ENCODE measurements at regions not wholly inside any gene's neighbourhood (a gene's known extent, or its start where the extent isn't known, plus 50 kb on each side); places are given as distances from the start of the nearest gene placed in this dataset.
"Not testable (repeated sequence)": the region's sequence is repeated elsewhere in the genome, so short reads cannot be mapped to it uniquely, and the experiment has no call there.

- Histone ChIP-seq H3K79me2 (ENCODE audit: low read length) (no peaks in the 10 kb centered on the region), H3K36me3 (replicated peaks; ENCODE audit: low read depth, low read length) (no peaks in the 10 kb centered on the region), H3K27me3 (ENCODE audit: low read depth, low read length) (no peaks in the 10 kb centered on the region), H3K4me3 (ENCODE audit: low read length) (no peak overlapping the region), H3K9me3 (ENCODE audit: insufficient read depth, low read length) (peaks cover 8% of the 10 kb centered on the region; the same call in 1 of the 2 replicates), H4K20me1 (ENCODE audit: insufficient read depth, low read length) (no peaks in the 10 kb centered on the region), H2AFZ (ENCODE audit: low read depth, low read length) (no peak overlapping the region), H3K4me2 (ENCODE audit: low read length) (no peak overlapping the region), H3K27ac (ENCODE audit: low read length) (no peak overlapping the region), H3K9ac (ENCODE audit: low read length) (no peak overlapping the region), H3K4me1 (ENCODE audit: low read length) (peaks cover 26% of the 10 kb centered on the region)
- TF ChIP-seq CTCF (IDR thresholded peaks at IDR 0.05; ENCODE audit: low read depth, low read length) (no peak), EZH2phosphoT487 (IDR thresholded peaks at IDR 0.05; ENCODE audit: low read depth) (no peak)
Observed at GRCh38 chr15:24078310-24079029, 391.4 kb upstream of the NDN start.

- H3K4me3 ChIP-seq (ENCODE audit: low read length); H3K9me3 ChIP-seq (ENCODE audit: insufficient read depth, low read length); H3K9ac ChIP-seq (ENCODE audit: low read length); H3K79me2 ChIP-seq (ENCODE audit: low read length); H3K27ac ChIP-seq (ENCODE audit: low read length); H3K27me3 ChIP-seq (ENCODE audit: low read depth, low read length); H2AFZ ChIP-seq (ENCODE audit: low read depth, low read length); H3K4me2 ChIP-seq (ENCODE audit: low read length); H3K36me3 ChIP-seq (replicated peaks; ENCODE audit: low read depth, low read length); H3K4me1 ChIP-seq (ENCODE audit: low read length); H4K20me1 ChIP-seq (ENCODE audit: insufficient read depth, low read length): not testable (repeated sequence)
Observed at GRCh38 chr15:24088941-24089340, 401.8 kb upstream of the NDN start.

- not testable (repeated sequence) for H2AFZ ChIP-seq (ENCODE audit: low read depth, low read length); H3K4me3 ChIP-seq (ENCODE audit: low read length); H3K79me2 ChIP-seq (ENCODE audit: low read length)
Observed at GRCh38 chr15:24101503-24101902, 414.4 kb upstream of the NDN start.

GRCh38 chr15:24107524-24107923 is 420.4 kb upstream of the NDN start:
- H3K36me3 ChIP-seq (replicated peaks; ENCODE audit: low read depth, low read length); H3K9ac ChIP-seq (ENCODE audit: low read length); H3K4me1 ChIP-seq (ENCODE audit: low read length); H3K9me3 ChIP-seq (ENCODE audit: insufficient read depth, low read length); H3K79me2 ChIP-seq (ENCODE audit: low read length); H3K4me3 ChIP-seq (ENCODE audit: low read length); H4K20me1 ChIP-seq (ENCODE audit: insufficient read depth, low read length); H2AFZ ChIP-seq (ENCODE audit: low read depth, low read length); H3K27me3 ChIP-seq (ENCODE audit: low read depth, low read length); H3K27ac ChIP-seq (ENCODE audit: low read length): not testable (repeated sequence)
- peak overlapping the region; percentile 17; the same call in 1 of the 2 replicates for H3K4me2 ChIP-seq (ENCODE audit: low read length)

More at GRCh38 chr15:24101503-24101902, 414.4 kb upstream of the NDN start:
- not testable (repeated sequence) for H3K9me3 ChIP-seq (ENCODE audit: insufficient read depth, low read length); H3K4me2 ChIP-seq (ENCODE audit: low read length); H3K9ac ChIP-seq (ENCODE audit: low read length); H3K4me1 ChIP-seq (ENCODE audit: low read length); H4K20me1 ChIP-seq (ENCODE audit: insufficient read depth, low read length); H3K36me3 ChIP-seq (replicated peaks; ENCODE audit: low read depth, low read length); H3K27ac ChIP-seq (ENCODE audit: low read length); H3K27me3 ChIP-seq (ENCODE audit: low read depth, low read length)

GRCh38 chr15:24107948-24108347 is 420.8 kb upstream of the NDN start:
- H3K36me3 ChIP-seq (replicated peaks; ENCODE audit: low read depth, low read length); H3K4me3 ChIP-seq (ENCODE audit: low read length); H2AFZ ChIP-seq (ENCODE audit: low read depth, low read length); H3K4me1 ChIP-seq (ENCODE audit: low read length); H3K27ac ChIP-seq (ENCODE audit: low read length); H3K27me3 ChIP-seq (ENCODE audit: low read depth, low read length); H3K9me3 ChIP-seq (ENCODE audit: insufficient read depth, low read length); H4K20me1 ChIP-seq (ENCODE audit: insufficient read depth, low read length); H3K9ac ChIP-seq (ENCODE audit: low read length); H3K79me2 ChIP-seq (ENCODE audit: low read length): not testable (repeated sequence)
- H3K4me2 ChIP-seq (ENCODE audit: low read length) = peak overlapping the region; percentile 17; the same call in 1 of the 2 replicates

GRCh38 chr15:24108349-24108748 is 421.2 kb upstream of the NDN start:
- H3K4me2 ChIP-seq (ENCODE audit: low read length) = 0 out of 2 replicates have a peak overlapping the region, but pooled peaks have one; percentile 17
- H3K79me2 ChIP-seq (ENCODE audit: low read length); H3K9ac ChIP-seq (ENCODE audit: low read length); H4K20me1 ChIP-seq (ENCODE audit: insufficient read depth, low read length); H3K36me3 ChIP-seq (replicated peaks; ENCODE audit: low read depth, low read length); H3K27ac ChIP-seq (ENCODE audit: low read length); H3K9me3 ChIP-seq (ENCODE audit: insufficient read depth, low read length); H3K4me1 ChIP-seq (ENCODE audit: low read length); H2AFZ ChIP-seq (ENCODE audit: low read depth, low read length); H3K4me3 ChIP-seq (ENCODE audit: low read length); H3K27me3 ChIP-seq (ENCODE audit: low read depth, low read length): not testable (repeated sequence)

- not testable (repeated sequence) for H3K79me2 ChIP-seq (ENCODE audit: low read length); H3K4me3 ChIP-seq (ENCODE audit: low read length); H4K20me1 ChIP-seq (ENCODE audit: insufficient read depth, low read length); H3K36me3 ChIP-seq (replicated peaks; ENCODE audit: low read depth, low read length); H3K4me2 ChIP-seq (ENCODE audit: low read length); H2AFZ ChIP-seq (ENCODE audit: low read depth, low read length); H3K27ac ChIP-seq (ENCODE audit: low read length); H3K27me3 ChIP-seq (ENCODE audit: low read depth, low read length); H3K9ac ChIP-seq (ENCODE audit: low read length); H3K9me3 ChIP-seq (ENCODE audit: insufficient read depth, low read length)
- peaks cover 10% of the 10 kb centered on the region for H3K4me1 ChIP-seq (ENCODE audit: low read length)
Observed at GRCh38 chr15:24139622-24140021, 452.5 kb upstream of the NDN start.

GRCh38 chr15:24145070-24145469 is 458.0 kb upstream of the NDN start:
- H3K4me2 ChIP-seq (ENCODE audit: low read length); H3K4me1 ChIP-seq (ENCODE audit: low read length); H3K79me2 ChIP-seq (ENCODE audit: low read length); H3K27me3 ChIP-seq (ENCODE audit: low read depth, low read length); H2AFZ ChIP-seq (ENCODE audit: low read depth, low read length); H3K9me3 ChIP-seq (ENCODE audit: insufficient read depth, low read length); H3K9ac ChIP-seq (ENCODE audit: low read length); H3K27ac ChIP-seq (ENCODE audit: low read length); H3K36me3 ChIP-seq (replicated peaks; ENCODE audit: low read depth, low read length); H4K20me1 ChIP-seq (ENCODE audit: insufficient read depth, low read length); H3K4me3 ChIP-seq (ENCODE audit: low read length): not testable (repeated sequence)
